ENCODE measurements at regions not wholly inside any gene's neighbourhood (a gene's known extent, or its start where the extent isn't known, plus 50 kb on each side); places are given as distances from the start of the nearest gene placed in this dataset.

- TF ChIP-seq PHF8 (conservative IDR thresholded peaks at IDR 0.05; ENCODE audit: low read depth, low read length), result no peak
- no peak for TF ChIP-seq CTCF (IDR thresholded peaks at IDR 0.05; ENCODE audit: control extremely low read depth in 1 of 3, insufficient read depth in 1 of 3, low read depth in 1 of 3, low read length in 3 of 3)
- no peak for TF ChIP-seq SIX5 (IDR thresholded peaks at IDR 0.05; ENCODE audit: low read depth, low read length)
- no peak for TF ChIP-seq JUN (IDR thresholded peaks at IDR 0.05; ENCODE audit: low read depth, low read length)
- TF ChIP-seq GTF2F1 (IDR thresholded peaks at IDR 0.05; ENCODE audit: borderline replicate concordance, low read depth, low read length), result no peak
- no peak for TF ChIP-seq TAF1 (IDR thresholded peaks at IDR 0.05; ENCODE audit: low read depth, low read length)
- no peak for TF ChIP-seq SP2 (IDR thresholded peaks at IDR 0.05; ENCODE audit: low read length)
- TF ChIP-seq ATF2 (IDR thresholded peaks at IDR 0.05; ENCODE audit: low read length), result no peak
- no peak for TF ChIP-seq MAX (IDR thresholded peaks at IDR 0.05)
- no peak for TF ChIP-seq KDM1A (IDR thresholded peaks at IDR 0.05; ENCODE audit: borderline replicate concordance, low read length)
- no peak for TF ChIP-seq EP300 (IDR thresholded peaks at IDR 0.05; ENCODE audit: borderline replicate concordance in 1 of 2, low read depth in 2 of 2, low read length in 2 of 2)
- TF ChIP-seq POLR2AphosphoS5 (IDR thresholded peaks at IDR 0.05; ENCODE audit: low read depth, low read length), result no peak
- TF ChIP-seq GABPA (IDR thresholded peaks at IDR 0.05; ENCODE audit: borderline replicate concordance, insufficient read depth, low read length), result no peak
- TF ChIP-seq POLR2A (IDR thresholded peaks at IDR 0.05; ENCODE audit: control extremely low read depth in 1 of 2, low read depth in 2 of 2, low read length in 2 of 2), result no peak
These were observed 145.8 kb upstream of the MGAT5 start for GRCh38 chr2:134108113-134108512.

Measured in H1 (cell line).